HG03354 (cell line): ENCODE measurements at regions not wholly inside any gene's neighbourhood (a gene's known extent, or its start where the extent isn't known, plus 50 kb on each side); places are given as distances from the start of the nearest gene placed in this dataset.
A peak's percentile ranks its signal among the peaks of the same experiment; 100 is the strongest.
"Not testable (repeated sequence)": the region's sequence is repeated elsewhere in the genome, so short reads cannot be mapped to it uniquely, and the experiment has no call there.

Experiments used
- ATAC-seq: cut with Tn5 transposase; IDR thresholded peaks from one replicate; pipeline ENCODE4 v1.9.1; 2021; ENCODE audit warnings: mild to moderate bottlenecking; ENCODE audit not compliant: unreplicated experiment, poor library complexity, severe bottlenecking

GRCh38 chr6:74369556-74369993 is 673.6 kb downstream of the CD109 start:
- no peak for ATAC-seq

DNA sequence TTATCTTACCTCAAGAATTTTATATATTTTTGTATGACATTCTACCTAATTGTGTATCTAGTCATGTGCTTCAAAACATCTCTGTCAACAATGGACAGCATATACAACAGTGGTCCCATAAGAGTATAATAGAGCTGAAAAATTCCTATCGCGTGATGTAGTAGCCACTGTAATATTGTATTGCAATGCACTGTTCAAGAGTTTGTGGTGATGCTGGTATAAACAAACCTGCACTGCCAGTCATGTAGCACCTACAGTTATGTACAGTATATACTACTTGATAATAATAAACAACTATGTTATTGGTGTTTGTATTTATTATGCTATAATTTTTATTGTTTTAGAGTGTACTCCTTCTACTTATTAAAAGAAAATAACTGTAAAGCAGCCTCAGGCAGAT is 672.7 kb downstream of the CD109 start:
- no peak for ATAC-seq

DNA sequence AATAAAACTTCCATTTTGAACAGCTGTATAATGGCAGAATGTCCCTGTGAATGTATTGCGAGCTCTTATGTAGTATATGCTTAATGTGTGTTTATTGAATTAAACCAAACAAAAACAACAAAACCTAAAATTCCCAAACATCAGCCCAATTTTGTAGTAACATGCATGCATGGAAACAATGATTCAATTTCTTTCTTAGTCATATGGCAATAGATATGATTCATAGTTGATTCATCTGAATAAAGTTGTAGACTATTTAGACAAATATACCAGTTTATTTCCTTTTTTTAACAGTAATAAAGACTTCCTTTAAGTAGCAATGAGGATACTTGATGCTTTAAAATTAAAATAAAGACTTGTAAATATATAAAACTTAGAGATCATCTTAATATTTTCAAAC is 670.6 kb downstream of the CD109 start:
- no peak for ATAC-seq

- no peak for ATAC-seq
Observed at GRCh38 chr6:74362391-74362790, 666.4 kb downstream of the CD109 start.

GRCh38 chr6:74357321-74357720 is 661.3 kb downstream of the CD109 start:
- no peak for ATAC-seq

- no peak for ATAC-seq
Observed at GRCh38 chr6:74356391-74356790, 660.4 kb downstream of the CD109 start.

GRCh38 chr6:74346936-74347535 is 651.0 kb downstream of the CD109 start:
- ATAC-seq = no peak

GRCh38 chr6:74343804-74344203 is 647.8 kb downstream of the CD109 start:
- no peak for ATAC-seq

GRCh38 chr6:74343321-74343720 is 647.3 kb downstream of the CD109 start:
- not testable (repeated sequence) for ATAC-seq

DNA sequence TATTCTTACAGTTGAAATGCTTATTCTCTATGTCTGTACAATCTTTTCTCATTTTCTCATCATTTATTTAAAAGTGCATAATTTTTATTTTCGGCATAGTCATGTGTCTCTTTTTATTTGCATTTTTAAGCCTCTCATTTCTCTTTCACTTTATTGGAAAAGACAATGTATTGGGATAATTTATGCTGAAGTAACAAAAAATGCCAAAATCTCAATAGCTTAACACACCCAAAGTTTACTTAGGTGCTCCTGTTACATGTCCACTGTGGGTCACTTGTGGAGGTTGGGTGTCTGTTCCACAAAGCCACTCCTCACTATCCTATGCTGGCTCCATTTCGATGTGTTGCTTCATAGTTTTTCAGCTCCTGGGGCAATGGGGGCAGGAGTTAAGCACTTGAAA is 638.7 kb downstream of the CD109 start:
- ATAC-seq = no peak

GRCh38 chr6:74333406-74333805 is 637.4 kb downstream of the CD109 start:
- ATAC-seq = no peak

DNA sequence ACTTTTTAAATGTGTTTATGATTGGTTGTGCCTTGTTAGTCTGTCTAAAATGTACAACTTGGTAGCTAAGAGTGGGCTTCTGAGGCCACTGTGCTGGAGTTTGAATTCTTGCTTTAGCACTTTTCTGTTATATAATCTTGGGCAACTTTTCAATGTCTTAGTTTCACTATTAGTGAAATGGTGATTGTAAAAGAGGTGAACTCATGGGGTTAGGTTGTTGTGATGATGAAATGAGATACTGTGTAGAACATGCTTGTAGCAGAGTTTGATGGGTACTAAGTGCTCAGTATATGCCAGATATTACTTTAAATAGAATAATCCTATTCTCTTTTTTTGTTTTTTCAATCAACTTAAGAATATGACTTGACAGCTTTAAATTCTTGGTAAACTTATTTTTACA is 624.7 kb downstream of the CD109 start:
- ATAC-seq = no peak

- peak; percentile 76 for ATAC-seq
Observed at GRCh38 chr6:74320074-74320473, 624.1 kb downstream of the CD109 start.

- ATAC-seq = no peak
Observed at GRCh38 chr6:74319292-74319691, 623.3 kb downstream of the CD109 start.

DNA sequence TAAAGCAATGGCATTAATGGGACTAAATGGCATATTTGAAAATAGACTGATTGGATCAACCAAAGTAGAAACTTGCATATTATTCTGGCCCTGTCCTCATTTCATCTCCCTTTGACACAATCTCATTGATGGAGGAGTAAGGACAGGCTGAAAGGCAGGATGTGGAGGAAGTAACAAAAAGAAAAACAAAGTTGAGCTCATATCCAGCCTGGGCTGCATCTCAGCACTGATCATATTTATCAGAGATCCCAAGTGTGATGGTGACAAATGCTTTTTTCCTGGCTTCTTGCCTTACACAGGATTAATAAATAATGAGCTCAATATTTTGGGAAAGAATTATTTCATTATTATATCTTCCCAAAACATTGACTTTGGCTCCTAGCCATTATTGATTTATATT is 622.7 kb downstream of the CD109 start:
- no peak for ATAC-seq

- no peak for ATAC-seq
Observed at GRCh38 chr6:74312081-74312480, 616.1 kb downstream of the CD109 start.

- ATAC-seq = no peak
Observed at GRCh38 chr6:74311431-74311830, 615.4 kb downstream of the CD109 start.

DNA sequence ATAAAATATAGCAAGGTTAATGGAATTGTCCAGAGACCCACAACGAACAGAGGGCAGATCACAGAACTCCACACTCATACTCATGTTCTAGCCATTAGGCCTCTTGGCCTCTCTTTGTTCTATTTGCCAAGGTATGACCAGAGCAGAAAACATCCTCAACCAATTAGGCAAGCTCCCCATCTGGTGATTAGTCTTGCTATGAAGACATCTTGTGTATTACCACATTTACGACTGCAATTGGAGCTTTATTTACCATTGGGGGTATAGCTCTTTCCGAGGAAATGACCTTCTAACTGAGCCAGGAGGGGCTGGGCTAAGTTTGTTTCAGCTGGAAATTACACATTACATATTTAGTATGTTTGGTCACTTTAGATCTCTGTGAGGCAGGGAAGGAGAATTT is 593.9 kb downstream of the CD109 start:
- no peak for ATAC-seq

GRCh38 chr6:74287932-74288331 is 591.9 kb downstream of the CD109 start:
- no peak for ATAC-seq

- ATAC-seq = no peak
Observed at GRCh38 chr6:74287441-74287840, 591.4 kb downstream of the CD109 start.

- ATAC-seq = no peak
Observed at GRCh38 chr6:74284284-74284683, 588.3 kb downstream of the CD109 start.

GRCh38 chr6:74283532-74283931 is 587.5 kb downstream of the CD109 start:
- ATAC-seq = no peak
